GM23338 (cell line): ENCODE measurements at regions not wholly inside any gene's neighbourhood (a gene's known extent, or its start where the extent isn't known, plus 50 kb on each side); places are given as distances from the start of the nearest gene placed in this dataset.

Experiments used
- ATAC-seq: fragments of 200-7000 bp; cut with Tn5 transposase; 3 replicates; pipeline ENCODE4 v1.9.1; 2020
- DNase-seq: peaks from one replicate; pipeline ENCODE4 v3.0.0-alpha.2; 2015; ENCODE audit warnings: low spot score
- H2AFZ ChIP-seq: fragments of 200-600 bp; sonication (generic); 2 replicates; pipeline ENCODE4 v1.8.0; 2016; ENCODE audit warnings: antibody characterized with exemption, mild to moderate bottlenecking, moderate library complexity
- H3F3A ChIP-seq: fragments of 200-600 bp; sonication (generic); replicated peaks from 2 replicates; pipeline ENCODE4 v1.8.0; 2017; ENCODE audit warnings: antibody characterized with exemption, mixed run types, low read depth
- H3K27ac ChIP-seq: fragments of 200-600 bp; sonication (generic); 2 replicates; pipeline ENCODE4 v1.6.1; 2016; ENCODE audit warnings: low read depth
- H3K27me3 ChIP-seq: fragments of 200-600 bp; sonication (generic); 2 replicates; pipeline ENCODE4 v1.8.0; 2016; ENCODE audit warnings: mild to moderate bottlenecking, mixed run types, moderate library complexity; ENCODE audit not compliant: insufficient read depth
- H3K36me3 ChIP-seq: fragments of 200-600 bp; sonication (generic); 2 replicates; pipeline ENCODE4 v1.8.0; 2016; ENCODE audit warnings: mild to moderate bottlenecking; ENCODE audit not compliant: insufficient read depth
- H3K4me1 ChIP-seq: fragments of 200-600 bp; sonication (generic); 2 replicates; pipeline ENCODE4 v1.8.0; 2016; ENCODE audit warnings: mild to moderate bottlenecking, moderate library complexity; ENCODE audit not compliant: insufficient read depth
- H3K4me2 ChIP-seq: fragments of 200-600 bp; sonication (generic); 2 replicates; pipeline ENCODE4 v1.7.1; 2017; ENCODE audit warnings: mixed run types
- H3K4me3 ChIP-seq: fragments of 200-600 bp; sonication (generic); 2 replicates; pipeline ENCODE4 v1.6.1; 2016; ENCODE audit warnings: mixed run types
- H3K79me2 ChIP-seq: fragments of 200-600 bp; sonication (generic); replicated peaks from 2 replicates; pipeline ENCODE4 v1.8.0; 2017; ENCODE audit warnings: mild to moderate bottlenecking; ENCODE audit not compliant: insufficient read depth
- H3K9me2 ChIP-seq: fragments of 200-600 bp; sonication (generic); 2 replicates; pipeline ENCODE4 v1.8.0; 2017; ENCODE audit not compliant: insufficient read depth
- H4K20me1 ChIP-seq: fragments of 200-600 bp; sonication (generic); replicated peaks from 2 replicates; pipeline ENCODE4 v1.8.0; 2017; ENCODE audit warnings: mild to moderate bottlenecking; ENCODE audit not compliant: insufficient read depth
- H3K27ac Mint-ChIP-seq: 2 replicates; pipeline ENCODE4 v1.8.0; 2020; ENCODE audit warnings: inconsistent platforms, mild to moderate bottlenecking, moderate library complexity, mixed read lengths
- H3K27me3 Mint-ChIP-seq: 3 replicates; pipeline ENCODE4 v1.8.0; 2022; ENCODE audit warnings: low read depth, mild to moderate bottlenecking, moderate library complexity, mixed read lengths, inconsistent platforms; ENCODE audit not compliant: insufficient read depth, poor library complexity
- H3K36me3 Mint-ChIP-seq: 3 replicates; pipeline ENCODE4 v1.8.0; 2021; ENCODE audit warnings: low read depth, mild to moderate bottlenecking, inconsistent platforms, moderate library complexity, mixed read lengths
- H3K4me1 Mint-ChIP-seq: 3 replicates; pipeline ENCODE4 v1.8.0; 2020; ENCODE audit warnings: mild to moderate bottlenecking, inconsistent platforms, mixed read lengths
- H3K4me3 Mint-ChIP-seq: 3 replicates; pipeline ENCODE4 v1.8.0; 2021; ENCODE audit warnings: moderate library complexity, mild to moderate bottlenecking, inconsistent platforms, mixed read lengths
- H3K9me3 Mint-ChIP-seq: 3 replicates; pipeline ENCODE4 v1.8.0; 2020; ENCODE audit warnings: moderate library complexity, mild to moderate bottlenecking, inconsistent platforms, mixed read lengths
- CREB1 ChIP-seq: fragments of 250-450 bp; sonication (Bioruptor Pico); IDR thresholded peaks from 2 replicates; pipeline ENCODE4 v1.5.0; 2020; ENCODE audit warnings: low read depth, mild to moderate bottlenecking, moderate library complexity
- CTCF ChIP-seq, 2 experiments: fragments of 200-600 bp in 1 of 2; sonication (generic) in 1 of 2; conservative IDR thresholded peaks; 2 replicates each; pipeline versions ENCODE4 v1.5.1 to v1.6.1; 2016 to 2017; ENCODE audit warnings: antibody characterized with exemption in 2 of 2, low read depth in 2 of 2, mild to moderate bottlenecking in 2 of 2, moderate library complexity in 1 of 2
- EZH2 ChIP-seq: fragments of 200-600 bp; sonication (generic); IDR thresholded peaks from one replicate; pipeline ENCODE4 v1.8.0; 2017; ENCODE audit warnings: antibody characterized with exemption, mild to moderate bottlenecking, low read depth; ENCODE audit not compliant: unreplicated experiment
- EZH2phosphoT487 ChIP-seq: fragments of 200-600 bp; sonication (generic); IDR thresholded peaks from one replicate; pipeline ENCODE4 v1.8.1; 2018; ENCODE audit warnings: antibody characterized with exemption; ENCODE audit not compliant: unreplicated experiment
- JUNB ChIP-seq: IDR thresholded peaks from one replicate; pipeline ENCODE4 v1.6.1; 2016; ENCODE audit warnings: antibody characterized with exemption; ENCODE audit not compliant: unreplicated experiment
- NANOG ChIP-seq: IDR thresholded peaks from 2 replicates; pipeline ENCODE4 v1.6.1; 2016; ENCODE audit warnings: antibody characterized with exemption, borderline replicate concordance
- POLR2AphosphoS5 ChIP-seq: IDR thresholded peaks from 2 replicates; pipeline ENCODE4 v1.6.1; 2016; ENCODE audit warnings: antibody characterized with exemption, low read depth
- ZNF114 ChIP-seq: fragments of 250-450 bp; sonication (Bioruptor Pico); IDR thresholded peaks from 2 replicates; pipeline ENCODE4 v1.5.0; 2020; ENCODE audit warnings: mild to moderate bottlenecking, moderate library complexity
- ZNF331 ChIP-seq: fragments of 250-450 bp; sonication (Bioruptor Pico); IDR thresholded peaks from 2 replicates; pipeline ENCODE4 v1.5.0; 2020; ENCODE audit warnings: low read depth, mild to moderate bottlenecking, moderate library complexity
- ZNF462 ChIP-seq: fragments of 250-450 bp; sonication (Bioruptor Pico); IDR thresholded peaks from 2 replicates; pipeline ENCODE4 v1.5.0; 2020; ENCODE audit warnings: mild to moderate bottlenecking, moderate library complexity

- H3K27me3 ChIP-seq: no peaks in the 10 kb centered on the region
- no peak overlapping the region for H3K4me2 ChIP-seq
- Mint-ChIP-seq H3K9me3 (peaks cover 62% of the 10 kb centered on the region), H3K27ac (no peak overlapping the region), H3K4me3 (no peak overlapping the region), H3K36me3 (peaks cover 63% of the 10 kb centered on the region), H3K27me3 (peaks cover 6% of the 10 kb centered on the region), H3K4me1 (peaks cover 10% of the 10 kb centered on the region)
- H3K36me3 ChIP-seq: peaks cover 17% of the 10 kb centered on the region
- peak; percentile 62 for ATAC-seq
- no peak for TF ChIP-seq EZH2
- peak; percentile 50; the same call in 1 of the 2 replicates for TF ChIP-seq NANOG
- TF ChIP-seq CTCF (conservative IDR thresholded peaks at IDR 0.05; ENCODE audit: low read depth in 2 of 2): peak; percentile 6 to 34; a peak in 2 of 4 replicates
- no peaks in the 10 kb centered on the region for H3K4me1 ChIP-seq
- no peaks in the 10 kb centered on the region for H4K20me1 ChIP-seq
- no peaks in the 10 kb centered on the region for H3F3A ChIP-seq
- 0 out of 2 replicates have a peak, but pooled peaks cover 4% of the 10 kb centered on the region for H3K9me2 ChIP-seq
- DNase-seq: peak; percentile 56
- no peak overlapping the region for H3K4me3 ChIP-seq
- no peaks in the 10 kb centered on the region for H3K79me2 ChIP-seq
- H3K27ac ChIP-seq: peak overlapping the region; percentile 13; the same call in 1 of the 2 replicates
- H2AFZ ChIP-seq: no peak overlapping the region
Measured at GRCh38 chr2:122927710-122928557, 1097.2 kb upstream of the CNTNAP5 start.

- H3K9me3 Mint-ChIP-seq: peaks cover 47% of the 10 kb centered on the region
- peaks cover 49% of the 10 kb centered on the region for H3K36me3 Mint-ChIP-seq
- peaks cover 17% of the 10 kb centered on the region for H3K36me3 ChIP-seq
- H2AFZ ChIP-seq: no peak overlapping the region
- peaks cover 6% of the 10 kb centered on the region for H3K27me3 Mint-ChIP-seq
- no peak overlapping the region for H3K4me3 Mint-ChIP-seq
- H3K27me3 ChIP-seq: no peaks in the 10 kb centered on the region
- H3K4me1 ChIP-seq: no peaks in the 10 kb centered on the region
- no peak for DNase-seq
- H3K4me1 Mint-ChIP-seq: peaks cover 10% of the 10 kb centered on the region
- no peaks in the 10 kb centered on the region for H4K20me1 ChIP-seq
- no peaks in the 10 kb centered on the region for H3K79me2 ChIP-seq
- no peak overlapping the region for H3K4me3 ChIP-seq
- no peak overlapping the region for H3K27ac ChIP-seq
- no peak overlapping the region for H3K27ac Mint-ChIP-seq
- H3K9me2 ChIP-seq: 0 out of 2 replicates have a peak, but pooled peaks cover 4% of the 10 kb centered on the region
- ATAC-seq: no peak
- no peak overlapping the region for H3K4me2 ChIP-seq
- H3F3A ChIP-seq: no peaks in the 10 kb centered on the region
- TF ChIP-seq JUNB: no peak
- TF ChIP-seq POLR2AphosphoS5: no peak
- TF ChIP-seq CREB1: no peak
- no peak for TF ChIP-seq EZH2
- no peak for TF ChIP-seq CTCF (conservative IDR thresholded peaks at IDR 0.05; ENCODE audit: low read depth in 2 of 2)
- TF ChIP-seq ZNF462 (CRISPR knock-in tag): no peak
- TF ChIP-seq ZNF114 (CRISPR knock-in tag): no peak
- TF ChIP-seq EZH2phosphoT487: no peak
- no peak for TF ChIP-seq ZNF331 (CRISPR knock-in tag)
Measured at GRCh38 chr2:122929347-122929746, 1095.7 kb upstream of the CNTNAP5 start.
